Keratinocyte (primary cell): ENCODE measurements at regions not wholly inside any gene's neighbourhood (a gene's known extent, or its start where the extent isn't known, plus 50 kb on each side); places are given as distances from the start of the nearest gene placed in this dataset.

Experiments used
- DNase-seq: peaks from one replicate; pipeline ENCODE4 v3.0.0-alpha.2; 2011; ENCODE audit warnings: low read depth, missing footprints, low spot score
- FAIRE-seq: peaks from 2 replicates; lab custom pipeline; 2011; peaks lifted over from hg19 to GRCh38; lab: Jason Lieb, UNC
- H2AFZ ChIP-seq: 2 replicates; pipeline ENCODE4 v1.6.0; 2012; ENCODE audit warnings: low read length, control low read depth, inconsistent platforms; ENCODE audit not compliant: control insufficient read depth
- H3K27ac ChIP-seq: 2 replicates; pipeline ENCODE4 v1.5.1; 2011; ENCODE audit warnings: low read length; ENCODE audit not compliant: control insufficient read depth, insufficient read depth
- H3K27me3 ChIP-seq: 3 replicates; pipeline ENCODE4 v1.6.0; 2011; ENCODE audit warnings: low read length; ENCODE audit not compliant: control insufficient read depth, insufficient read depth; ENCODE audit errors: extremely low read depth
- H3K36me3 ChIP-seq, 2 experiments: 2 replicates in 1 of 2; 3 replicates in 1 of 2; pipeline ENCODE4 v1.5.1; 2011; ENCODE audit warnings: low read length in 2 of 2, mild to moderate bottlenecking in 1 of 2; ENCODE audit not compliant: control insufficient read depth in 2 of 2, insufficient read depth in 2 of 2; ENCODE audit errors: extremely low read depth in 1 of 2
- H3K4me1 ChIP-seq: 3 replicates; pipeline ENCODE4 v1.5.1; 2011; ENCODE audit warnings: low read length; ENCODE audit not compliant: control insufficient read depth, insufficient read depth; ENCODE audit errors: extremely low read depth
- H3K4me2 ChIP-seq: 3 replicates; pipeline ENCODE4 v1.6.0; 2011; ENCODE audit warnings: low read depth, low read length; ENCODE audit not compliant: control insufficient read depth, insufficient read depth; ENCODE audit errors: extremely low read depth
- H3K4me3 ChIP-seq, 3 experiments: fragments of 200-600 bp in 1 of 3; sonication (generic) in 1 of 3; 2 replicates in 2 of 3; 3 replicates in 1 of 3; pipeline ENCODE4 v1.5.1; 2011 to 2016; ENCODE audit warnings: low read length in 3 of 3, mild to moderate bottlenecking in 3 of 3, control low read depth in 2 of 3, inconsistent platforms in 1 of 3, low read depth in 1 of 3, mixed read lengths in 1 of 3, mixed run types in 1 of 3, moderate library complexity in 1 of 3; ENCODE audit not compliant: control insufficient read depth in 2 of 3, insufficient read depth in 2 of 3; ENCODE audit errors: extremely low read depth in 1 of 3
- H3K79me2 ChIP-seq: 2 replicates; pipeline ENCODE4 v1.6.0; 2012; ENCODE audit warnings: low read length; ENCODE audit not compliant: control insufficient read depth, insufficient read depth
- H3K9ac ChIP-seq: 3 replicates; pipeline ENCODE4 v1.6.0; 2011; ENCODE audit warnings: low read length; ENCODE audit not compliant: control insufficient read depth, insufficient read depth; ENCODE audit errors: extremely low read depth
- H3K9me1 ChIP-seq: 3 replicates; pipeline ENCODE4 v1.6.0; 2011; ENCODE audit warnings: low read length; ENCODE audit not compliant: control insufficient read depth, insufficient read depth; ENCODE audit errors: extremely low read depth
- H3K9me3 ChIP-seq: 2 replicates; pipeline ENCODE4 v1.5.1; 2012; ENCODE audit warnings: low read depth, low read length; ENCODE audit not compliant: control insufficient read depth
- H4K20me1 ChIP-seq: 3 replicates; pipeline ENCODE4 v1.6.0; 2011; ENCODE audit warnings: low read length; ENCODE audit not compliant: control insufficient read depth, insufficient read depth; ENCODE audit errors: extremely low read depth
- CTCF ChIP-seq, 3 experiments: IDR thresholded peaks in 1 of 3; conservative IDR thresholded peaks in 1 of 3; optimal IDR thresholded peaks in 1 of 3; 2 replicates in 2 of 3; 3 replicates in 1 of 3; pipeline versions ENCODE3 to v1.5.1; 2011; ENCODE audit warnings: low read length in 3 of 3, mild to moderate bottlenecking in 3 of 3, moderate library complexity in 2 of 3, control low read depth in 1 of 3, inconsistent platforms in 1 of 3; ENCODE audit not compliant: insufficient read depth in 2 of 3; ENCODE audit errors: extremely low read depth in 1 of 3
- EZH2 ChIP-seq: IDR thresholded peaks from one replicate; pipeline ENCODE4 v1.6.1; 2012; ENCODE audit warnings: inconsistent platforms, mild to moderate bottlenecking, low read length, moderate library complexity
- dilution Hi-C: fragments of 300-500 bp; cut with MboI; formaldehyde crosslinking; loops from one replicate; pipeline ENCODE4 v1.7.0; 2020; ENCODE audit warnings: low sequenced_read_pairs; ENCODE audit not compliant: extremely low pct_ligation_motif_present

- H2AFZ ChIP-seq = no peak overlapping the region
- H3K9ac ChIP-seq = no peak overlapping the region
- H3K4me1 ChIP-seq = peaks cover 25% of the 10 kb centered on the region
- H3K9me3 ChIP-seq = no peaks in the 10 kb centered on the region
- no peaks in the 10 kb centered on the region for H3K79me2 ChIP-seq
- FAIRE-seq (peak; percentile 52), DNase-seq (no peak)
- H3K27me3 ChIP-seq = no peaks in the 10 kb centered on the region
- no peak overlapping the region for H3K4me3 ChIP-seq
- peak overlapping the region; percentile 22 for H3K27ac ChIP-seq
- peak overlapping the region; percentile 24 for H3K4me2 ChIP-seq
- H3K9me1 ChIP-seq = no peaks in the 10 kb centered on the region
- no peak for TF ChIP-seq EZH2
- no peak for TF ChIP-seq CTCF (optimal IDR thresholded peaks at IDR 0.05 in 1 of 3, IDR thresholded peaks at IDR 0.05 in 1 of 3, conservative IDR thresholded peaks at IDR 0.05 in 1 of 3; ENCODE audit: extremely low read depth in 1 of 3, insufficient read depth in 2 of 3, low read length in 3 of 3)
- dilution Hi-C loops = no loop called here
- no peaks in the 10 kb centered on the region for H4K20me1 ChIP-seq
- no peaks in the 10 kb centered on the region for H3K36me3 ChIP-seq
These were observed 73.6 kb upstream of the STK17B start for GRCh38 chr2:196244966-196245365.

- DNase-seq (no peak), FAIRE-seq (peak; percentile 20)
- Histone ChIP-seq H3K9me3 (no peaks in the 10 kb centered on the region), H3K4me2 (peak overlapping the region; percentile 25), H3K27ac (peak overlapping the region; percentile 22), H3K36me3 (no peaks in the 10 kb centered on the region), H3K9me1 (no peaks in the 10 kb centered on the region), H4K20me1 (no peaks in the 10 kb centered on the region), H2AFZ (no peak overlapping the region), H3K9ac (no peak overlapping the region), H3K4me3 (no peak overlapping the region), H3K4me1 (peaks cover 19% of the 10 kb centered on the region), H3K27me3 (no peaks in the 10 kb centered on the region), H3K79me2 (no peaks in the 10 kb centered on the region)
- dilution Hi-C loops = no loop called here
- no peak for TF ChIP-seq CTCF (optimal IDR thresholded peaks at IDR 0.05 in 1 of 3, IDR thresholded peaks at IDR 0.05 in 1 of 3, conservative IDR thresholded peaks at IDR 0.05 in 1 of 3; ENCODE audit: extremely low read depth in 1 of 3, insufficient read depth in 2 of 3, low read length in 3 of 3)
- no peak for TF ChIP-seq EZH2
These were observed 74.2 kb upstream of the STK17B start for GRCh38 chr2:196245378-196246140.
